Fibroblast of skin of abdomen (primary cell): ENCODE measurements at regions not wholly inside any gene's neighbourhood (a gene's known extent, or its start where the extent isn't known, plus 50 kb on each side); places are given as distances from the start of the nearest gene placed in this dataset.
"Not testable (repeated sequence)": the region's sequence is repeated elsewhere in the genome, so short reads cannot be mapped to it uniquely, and the experiment has no call there.

Experiments used
- DNase-seq: peaks from one replicate; pipeline ENCODE4 v3.0.0-alpha.2; 2013

- DNase-seq = no peak
Observed at GRCh38 chr13:27327633-27328032, 57.0 kb downstream of the RASL11A start.

- no peak for DNase-seq
Observed at GRCh38 chr13:27329210-27329609, 58.6 kb downstream of the RASL11A start.

GRCh38 chr13:27334774-27335435 is 64.3 kb downstream of the RASL11A start:
- DNase-seq = no peak

- DNase-seq = no peak
Observed at GRCh38 chr13:27336014-27336673, 65.5 kb downstream of the RASL11A start.

- no peak for DNase-seq
Observed at GRCh38 chr13:27338207-27338606, 67.6 kb downstream of the RASL11A start.

- no peak for DNase-seq
Observed at GRCh38 chr13:27338816-27339215, 68.2 kb downstream of the RASL11A start.

- peak; percentile 24 for DNase-seq
Observed at GRCh38 chr13:27339299-27339698, 68.7 kb downstream of the RASL11A start.

GRCh38 chr13:27341616-27342015 is 71.0 kb downstream of the RASL11A start:
- no peak for DNase-seq

- no peak for DNase-seq
Observed at GRCh38 chr13:27347211-27347772, 76.7 kb downstream of the RASL11A start.

GRCh38 chr13:27348461-27348860 is 76.0 kb upstream of the GTF3A start:
- DNase-seq = no peak

- no peak for DNase-seq
Observed at GRCh38 chr13:27349458-27349857, 75.0 kb upstream of the GTF3A start.

- not testable (repeated sequence) for DNase-seq
Observed at GRCh38 chr13:27350825-27351224, 73.6 kb upstream of the GTF3A start.

- no peak for DNase-seq
Observed at GRCh38 chr13:27352698-27353097, 71.7 kb upstream of the GTF3A start.

GRCh38 chr13:27353166-27353583 is 71.2 kb upstream of the GTF3A start:
- no peak for DNase-seq

GRCh38 chr13:27353708-27354107 is 70.7 kb upstream of the GTF3A start:
- DNase-seq = no peak

GRCh38 chr13:27354379-27354778 is 70.0 kb upstream of the GTF3A start:
- DNase-seq = no peak

GRCh38 chr13:27355894-27356293 is 68.5 kb upstream of the GTF3A start:
- no peak for DNase-seq

- DNase-seq = no peak
Observed at GRCh38 chr13:27358420-27358819, 66.0 kb upstream of the GTF3A start.

GRCh38 chr13:27359199-27359821 is 65.1 kb upstream of the GTF3A start:
- DNase-seq = peak; percentile 50

- DNase-seq = no peak
Observed at GRCh38 chr13:27360562-27360961, 63.9 kb upstream of the GTF3A start.

GRCh38 chr13:27362064-27362751 is 62.2 kb upstream of the GTF3A start:
- DNase-seq = peak; percentile 70

GRCh38 chr13:27363637-27364036 is 60.8 kb upstream of the GTF3A start:
- DNase-seq = not testable (repeated sequence)

- no peak for DNase-seq
Observed at GRCh38 chr13:27367570-27367969, 56.8 kb upstream of the GTF3A start.
